IMR-90 (cell line): ENCODE measurements at regions not wholly inside any gene's neighbourhood (a gene's known extent, or its start where the extent isn't known, plus 50 kb on each side); places are given as distances from the start of the nearest gene placed in this dataset.

Experiments used
- CEBPB ChIP-seq: IDR thresholded peaks from 2 replicates; pipeline ENCODE4 v1.6.1; 2012; ENCODE audit warnings: low read depth, low read length, improper control_type of control experiment
- ELK1 ChIP-seq: fragments of 150-350 bp; IDR thresholded peaks from 2 replicates; pipeline ENCODE4 v1.6.1; 2016; ENCODE audit warnings: low read depth, mild to moderate bottlenecking, low read length, moderate library complexity, borderline replicate concordance
- MAZ ChIP-seq: IDR thresholded peaks from 2 replicates; pipeline ENCODE4 v1.6.1; 2012; ENCODE audit warnings: low read depth, mild to moderate bottlenecking, low read length, improper control_type of control experiment, moderate library complexity, borderline replicate concordance
- MXI1 ChIP-seq: IDR thresholded peaks from 2 replicates; pipeline ENCODE4 v1.6.1; 2012; ENCODE audit warnings: low read depth, mild to moderate bottlenecking, low read length, moderate library complexity, borderline replicate concordance
- POLR2A ChIP-seq: IDR thresholded peaks from 2 replicates; pipeline ENCODE4 v1.6.1; 2012; ENCODE audit warnings: mild to moderate bottlenecking, low read depth, low read length
- RAD21 ChIP-seq: IDR thresholded peaks from 2 replicates; pipeline ENCODE4 v1.6.1; 2012; ENCODE audit warnings: low read length, improper control_type of control experiment
- RCOR1 ChIP-seq: IDR thresholded peaks from 2 replicates; pipeline ENCODE4 v1.6.1; 2012; ENCODE audit warnings: mild to moderate bottlenecking, low read length, improper control_type of control experiment; ENCODE audit not compliant: insufficient replicate concordance
- RFX5 ChIP-seq: IDR thresholded peaks from 2 replicates; pipeline ENCODE4 v1.8.0; 2012; ENCODE audit warnings: low read depth, mild to moderate bottlenecking, low read length, moderate library complexity
- TF ChIP-seq, protein P1 (sequence below): conservative IDR thresholded peaks from 2 replicates; pipeline ENCODE4 v1.5.1; 2012; ENCODE audit warnings: mild to moderate bottlenecking, low read depth, low read length, improper control_type of control experiment
- TF ChIP-seq, protein P2 (sequence below): fragments of 150-350 bp; IDR thresholded peaks from 2 replicates; pipeline ENCODE4 v1.6.1; 2017; ENCODE audit warnings: mild to moderate bottlenecking, antibody characterized with exemption, low read length, low read depth

DNA sequence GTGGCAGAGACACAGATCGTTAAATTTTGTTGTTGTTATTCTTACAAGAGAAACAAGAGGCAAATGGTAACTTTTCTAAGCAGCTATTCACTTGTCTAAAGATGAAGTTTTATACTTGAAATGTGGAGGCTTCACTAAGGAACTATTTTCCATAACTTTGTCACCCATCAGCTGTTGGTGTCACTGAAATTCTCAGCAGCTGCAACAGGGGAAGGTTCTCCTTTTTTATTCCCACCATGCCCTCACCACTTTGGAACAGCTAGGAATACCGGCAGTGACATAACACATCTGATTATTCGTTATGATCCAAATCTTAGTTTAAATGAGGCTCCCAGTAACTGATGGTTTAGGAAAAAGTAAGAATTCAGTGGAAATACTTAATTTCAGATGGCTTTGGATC is 147.0 kb upstream of the LEF1 start:
- TF ChIP-seq, protein P1, sequence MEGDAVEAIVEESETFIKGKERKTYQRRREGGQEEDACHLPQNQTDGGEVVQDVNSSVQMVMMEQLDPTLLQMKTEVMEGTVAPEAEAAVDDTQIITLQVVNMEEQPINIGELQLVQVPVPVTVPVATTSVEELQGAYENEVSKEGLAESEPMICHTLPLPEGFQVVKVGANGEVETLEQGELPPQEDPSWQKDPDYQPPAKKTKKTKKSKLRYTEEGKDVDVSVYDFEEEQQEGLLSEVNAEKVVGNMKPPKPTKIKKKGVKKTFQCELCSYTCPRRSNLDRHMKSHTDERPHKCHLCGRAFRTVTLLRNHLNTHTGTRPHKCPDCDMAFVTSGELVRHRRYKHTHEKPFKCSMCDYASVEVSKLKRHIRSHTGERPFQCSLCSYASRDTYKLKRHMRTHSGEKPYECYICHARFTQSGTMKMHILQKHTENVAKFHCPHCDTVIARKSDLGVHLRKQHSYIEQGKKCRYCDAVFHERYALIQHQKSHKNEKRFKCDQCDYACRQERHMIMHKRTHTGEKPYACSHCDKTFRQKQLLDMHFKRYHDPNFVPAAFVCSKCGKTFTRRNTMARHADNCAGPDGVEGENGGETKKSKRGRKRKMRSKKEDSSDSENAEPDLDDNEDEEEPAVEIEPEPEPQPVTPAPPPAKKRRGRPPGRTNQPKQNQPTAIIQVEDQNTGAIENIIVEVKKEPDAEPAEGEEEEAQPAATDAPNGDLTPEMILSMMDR, result no peak
- TF ChIP-seq POLR2A (no peak), MAZ (no peak), CEBPB (no peak), ELK1 (no peak), RFX5 (no peak), RCOR1 (no peak), RAD21 (no peak), MXI1 (no peak)
- TF ChIP-seq, protein P2, sequence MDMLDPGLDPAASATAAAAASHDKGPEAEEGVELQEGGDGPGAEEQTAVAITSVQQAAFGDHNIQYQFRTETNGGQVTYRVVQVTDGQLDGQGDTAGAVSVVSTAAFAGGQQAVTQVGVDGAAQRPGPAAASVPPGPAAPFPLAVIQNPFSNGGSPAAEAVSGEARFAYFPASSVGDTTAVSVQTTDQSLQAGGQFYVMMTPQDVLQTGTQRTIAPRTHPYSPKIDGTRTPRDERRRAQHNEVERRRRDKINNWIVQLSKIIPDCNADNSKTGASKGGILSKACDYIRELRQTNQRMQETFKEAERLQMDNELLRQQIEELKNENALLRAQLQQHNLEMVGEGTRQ, result no peak
